T-cell (primary cell): ENCODE measurements at regions not wholly inside any gene's neighbourhood (a gene's known extent, or its start where the extent isn't known, plus 50 kb on each side); places are given as distances from the start of the nearest gene placed in this dataset.

Source experiments
- ATAC-seq, 4 experiments: fragments of 200-7000 bp in 3 of 4; fragments of 150-1000 bp in 1 of 4; cut with Tn5 transposase; replicated peaks in 1 of 4; 1 replicate in 3 of 4; 2 replicates in 1 of 4; pipeline ENCODE4 v1.10.0; 2021; ENCODE audit warnings: moderate library complexity in 3 of 4, mild to moderate bottlenecking in 2 of 4, moderate number of reproducible peaks in 1 of 4
- CTCF ChIA-PET, 2 donors: fragments of 300-600 bp; sonication (Branson Sonifier 250); formaldehyde crosslinking; loops; one replicate each; lab custom pipeline; 2022; ENCODE audit warnings: antibody characterized with exemption in 2 of 2; lab: Charles Lee
- POLR2A ChIA-PET, 2 donors: fragments of 300-600 bp; sonication (Branson Sonifier 250); formaldehyde crosslinking; loops; one replicate each; lab custom pipeline; 2022; ENCODE audit warnings: antibody characterized with exemption in 2 of 2; lab: Charles Lee
- DNase-seq, 35 experiments: peaks; one replicate each; pipeline versions ENCODE4 v3.0.0 to v3.0.0-alpha.2; 2013 to 2023
- H3K27ac ChIP-seq: one replicate; pipeline ENCODE4 v1.5.1; 2013; ENCODE audit warnings: low read length
- H3K27me3 ChIP-seq, 2 experiments: replicated peaks in 1 of 2; 1 replicate in 1 of 2; 2 replicates in 1 of 2; pipeline versions ENCODE4 v1.6.1 to v1.7.0; 2013; ENCODE audit warnings: low read length in 1 of 2, mixed read lengths in 1 of 2; ENCODE audit not compliant: control insufficient read depth in 2 of 2, insufficient read depth in 2 of 2; ENCODE audit errors: extremely low read depth in 1 of 2
- H3K36me3 ChIP-seq, 2 donors: 1 replicate in 1 of 2; 2 replicates in 1 of 2; pipeline versions ENCODE4 v1.6.1 to v1.7.0; 2013; ENCODE audit warnings: low read length in 1 of 2; ENCODE audit not compliant: control insufficient read depth in 2 of 2, insufficient read depth in 1 of 2; ENCODE audit errors: extremely low read depth in 1 of 2
- H3K4me1 ChIP-seq, 2 experiments: 1 replicate in 1 of 2; 2 replicates in 1 of 2; pipeline versions ENCODE4 v1.6.1 to v1.7.0; 2013; ENCODE audit warnings: low read length in 2 of 2, mixed read lengths in 1 of 2; ENCODE audit not compliant: insufficient read depth in 2 of 2, control insufficient read depth in 1 of 2; ENCODE audit errors: extremely low read depth in 1 of 2
- H3K4me3 ChIP-seq, 2 donors: 1 replicate in 1 of 2; 2 replicates in 1 of 2; pipeline versions ENCODE4 v1.5.1 to v1.7.0; 2013; ENCODE audit warnings: mild to moderate bottlenecking in 2 of 2, low read length in 1 of 2, moderate library complexity in 1 of 2; ENCODE audit not compliant: control insufficient read depth in 1 of 2; ENCODE audit errors: extremely low read depth in 1 of 2
- H3K9me3 ChIP-seq: 2 replicates; pipeline ENCODE4 v1.7.0; 2013
- H3K27ac Mint-ChIP-seq, 2 donors: one replicate each; pipeline ENCODE4 v1.8.0; 2020 to 2021; ENCODE audit warnings: mild to moderate bottlenecking in 2 of 2, mixed read lengths in 2 of 2
- H3K27me3 Mint-ChIP-seq, 2 donors: one replicate each; pipeline ENCODE4 v1.8.0; 2021 to 2022; ENCODE audit warnings: mixed read lengths in 2 of 2
- H3K36me3 Mint-ChIP-seq: one replicate; pipeline ENCODE4 v1.8.0; 2021; ENCODE audit warnings: mixed read lengths
- H3K4me1 Mint-ChIP-seq, 3 donors: one replicate each; pipeline ENCODE4 v1.8.0; 2020 to 2022; ENCODE audit warnings: mixed read lengths in 3 of 3, mild to moderate bottlenecking in 1 of 3
- H3K4me3 Mint-ChIP-seq, 3 donors: one replicate each; pipeline ENCODE4 v1.8.0; 2020 to 2022; ENCODE audit warnings: mild to moderate bottlenecking in 3 of 3, mixed read lengths in 3 of 3, moderate library complexity in 3 of 3
- H3K9me3 Mint-ChIP-seq, 3 donors: one replicate each; pipeline ENCODE4 v1.8.0; 2020 to 2022; ENCODE audit warnings: mixed read lengths in 3 of 3
- WGBS: methylation state at CpG from one replicate; pipeline ENCODE4 v1.1.5; 2013; ENCODE audit warnings: missing lambda C conversion rate; ENCODE audit not compliant: insufficient coverage; 5-methylcytosine and 5-hydroxymethylcytosine counted together

GRCh38 chr5:22970491-22970890 is 117.3 kb upstream of the CDH12 start:
- Mint-ChIP-seq H3K36me3 (no peaks in the 10 kb centered on the region), H3K4me3 (no peak overlapping the region), H3K27me3 (no peaks in the 10 kb centered on the region), H3K4me1 (no peaks in the 10 kb centered on the region), H3K27ac (no peak overlapping the region), H3K9me3 (peaks cover 16 to 20% (median 20%) of the 10 kb centered on the region in 3 donors)
- POLR2A ChIA-PET, result no interaction called here
- CTCF ChIA-PET, result no interaction called here
- H3K27ac ChIP-seq, result no peak overlapping the region
- ATAC-seq, result no peak
- no peaks in the 10 kb centered on the region for H3K9me3 ChIP-seq
- no peaks in the 10 kb centered on the region for H3K36me3 ChIP-seq
- no peak for DNase-seq
- H3K4me1 ChIP-seq, result no peaks in the 10 kb centered on the region
- H3K27me3 ChIP-seq, result no peaks in the 10 kb centered on the region
- WGBS, result 68% methylated on average over 4 of the region's 5 CpGs
- H3K4me3 ChIP-seq, result no peak overlapping the region

- Mint-ChIP-seq H3K27ac (no peak overlapping the region), H3K36me3 (no peaks in the 10 kb centered on the region), H3K4me3 (no peak overlapping the region), H3K27me3 (no peaks in the 10 kb centered on the region), H3K9me3 (peaks cover 19 to 23% (median 22%) of the 10 kb centered on the region in 3 donors), H3K4me1 (no peaks in the 10 kb centered on the region)
- ATAC-seq (no peak), DNase-seq (no peak)
- no CpG with 5 or more reads among the region's 2 CpGs for WGBS
- Histone ChIP-seq H3K36me3 (no peaks in the 10 kb centered on the region), H3K4me3 (no peak overlapping the region), H3K9me3 (no peaks in the 10 kb centered on the region), H3K27ac (no peak overlapping the region), H3K27me3 (no peaks in the 10 kb centered on the region), H3K4me1 (no peaks in the 10 kb centered on the region)
- ChIA-PET CTCF (no interaction called here), POLR2A (no interaction called here)
Measured at GRCh38 chr5:22968386-22968785, 115.2 kb upstream of the CDH12 start.

DNA sequence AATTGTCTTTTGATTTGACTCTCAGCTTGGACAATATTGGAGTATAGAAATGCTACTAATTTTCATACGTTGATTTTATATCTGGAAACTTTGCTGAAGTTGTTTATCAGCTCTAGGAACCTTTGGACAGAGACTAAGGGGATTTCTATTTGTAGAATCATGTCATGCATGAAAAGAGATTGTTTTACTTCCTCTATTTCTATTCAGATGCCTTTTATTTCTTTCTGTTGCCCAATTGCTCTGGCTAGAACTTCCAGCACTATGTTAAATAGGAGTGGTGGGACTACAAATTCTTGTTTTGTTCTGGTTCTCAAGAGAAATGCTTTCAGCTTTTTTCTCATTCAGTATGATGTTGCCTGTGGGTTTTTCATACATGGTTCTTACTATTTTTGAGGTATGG is 112.8 kb upstream of the CDH12 start:
- H3K27ac ChIP-seq, result no peak overlapping the region
- ATAC-seq (no peak), DNase-seq (no peak)
- Mint-ChIP-seq H3K4me3 (no peak overlapping the region), H3K27ac (no peak overlapping the region), H3K9me3 (peaks cover 19 to 26% (median 22%) of the 10 kb centered on the region in 3 donors), H3K27me3 (no peaks in the 10 kb centered on the region), H3K4me1 (no peaks in the 10 kb centered on the region), H3K36me3 (no peaks in the 10 kb centered on the region)
- ChIA-PET CTCF (no interaction called here), POLR2A (no interaction called here)
- no peaks in the 10 kb centered on the region for H3K9me3 ChIP-seq
- no peaks in the 10 kb centered on the region for H3K4me1 ChIP-seq
- no peaks in the 10 kb centered on the region for H3K27me3 ChIP-seq
- no peaks in the 10 kb centered on the region for H3K36me3 ChIP-seq
- WGBS, result 40% methylated on average over 1 of the region's 1 CpG
- H3K4me3 ChIP-seq, result no peak overlapping the region

- CTCF ChIA-PET, result no interaction called here
- WGBS, result no CpG with 5 or more reads among the region's 1 CpG
- Mint-ChIP-seq H3K4me3 (no peak overlapping the region), H3K27ac (no peak overlapping the region), H3K9me3 (peaks cover 24 to 32% (median 26%) of the 10 kb centered on the region in 3 donors), H3K36me3 (no peaks in the 10 kb centered on the region), H3K4me1 (no peaks in the 10 kb centered on the region), H3K27me3 (no peaks in the 10 kb centered on the region)
- no peaks in the 10 kb centered on the region for H3K36me3 ChIP-seq
- no peaks in the 10 kb centered on the region for H3K27me3 ChIP-seq
- no peak overlapping the region for H3K27ac ChIP-seq
- ATAC-seq (no peak), DNase-seq (no peak)
- H3K4me1 ChIP-seq, result no peaks in the 10 kb centered on the region
- POLR2A ChIA-PET, result no interaction called here
- no peak overlapping the region for H3K4me3 ChIP-seq
- H3K9me3 ChIP-seq, result no peaks in the 10 kb centered on the region
Measured at GRCh38 chr5:22964632-22965031, 111.5 kb upstream of the CDH12 start.

- H3K9me3 ChIP-seq, result no peaks in the 10 kb centered on the region
- Mint-ChIP-seq H3K4me1 (no peaks in the 10 kb centered on the region), H3K4me3 (no peak overlapping the region), H3K27me3 (no peaks in the 10 kb centered on the region), H3K27ac (no peak overlapping the region), H3K9me3 (peaks cover 10 to 18% (median 14%) of the 10 kb centered on the region in 3 donors), H3K36me3 (no peaks in the 10 kb centered on the region)
- H3K27me3 ChIP-seq, result no peaks in the 10 kb centered on the region
- DNase-seq, result no peak
- H3K36me3 ChIP-seq, result no peaks in the 10 kb centered on the region
- ChIA-PET CTCF (no interaction called here), POLR2A (no interaction called here)
- ATAC-seq, result no peak
- H3K4me3 ChIP-seq, result no peak overlapping the region
- no peaks in the 10 kb centered on the region for H3K4me1 ChIP-seq
- WGBS, result no CpG with 5 or more reads among the region's 3 CpGs
- H3K27ac ChIP-seq, result no peak overlapping the region
Measured at GRCh38 chr5:22958462-22959262, 105.5 kb upstream of the CDH12 start.

- peaks cover 0 to 18% (median 8%) of the 10 kb centered on the region in 3 donors for H3K9me3 Mint-ChIP-seq
- no peak for ATAC-seq
- ChIA-PET POLR2A (no interaction called here), CTCF (no interaction called here)
- Histone ChIP-seq H3K27ac (no peak overlapping the region), H3K27me3 (no peaks in the 10 kb centered on the region), H3K36me3 (no peaks in the 10 kb centered on the region), H3K4me1 (no peaks in the 10 kb centered on the region), H3K9me3 (peaks cover 2% of the 10 kb centered on the region), H3K4me3 (no peak overlapping the region)
- H3K36me3 Mint-ChIP-seq, result no peaks in the 10 kb centered on the region
- H3K4me3 Mint-ChIP-seq, result no peak overlapping the region
- no peaks in the 10 kb centered on the region for H3K27me3 Mint-ChIP-seq
- no peak overlapping the region for H3K27ac Mint-ChIP-seq
- no peaks in the 10 kb centered on the region for H3K4me1 Mint-ChIP-seq
- no peak for DNase-seq
- no CpG with 5 or more reads among the region's 1 CpG for WGBS
Measured at GRCh38 chr5:22947921-22948320, 94.8 kb upstream of the CDH12 start.
